ENCODE measurements at regions not wholly inside any gene's neighbourhood (a gene's known extent, or its start where the extent isn't known, plus 50 kb on each side); places are given as distances from the start of the nearest gene placed in this dataset.

DNA sequence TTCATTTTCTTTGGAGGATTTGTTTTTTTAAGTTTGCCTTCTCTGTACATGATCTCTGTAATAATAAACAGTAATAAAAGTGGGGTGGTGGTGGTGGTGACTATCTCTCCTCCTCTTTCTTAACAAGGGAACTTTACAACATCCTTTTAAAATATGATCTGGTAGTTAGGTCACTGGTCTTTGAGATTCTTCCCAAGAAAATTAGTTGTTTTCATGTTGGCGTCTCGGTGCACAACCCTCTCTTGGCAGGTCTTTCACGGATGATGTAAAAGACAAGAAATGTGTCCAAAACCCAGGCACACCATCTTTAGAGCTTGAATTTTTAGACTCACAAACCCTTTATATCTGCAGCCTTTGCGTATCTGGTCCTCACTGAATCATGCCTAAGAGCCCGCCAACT is 488.5 kb upstream of the TBX3 start:
- Histone ChIP-seq H3K27me3 (no peaks in the 10 kb centered on the region), H3K4me3 (replicated peaks in 1 of 3) (no peak overlapping the region), H3K36me3 (no peaks in the 10 kb centered on the region), H3K4me1 (no peaks in the 10 kb centered on the region), H3K9me3 (no peaks in the 10 kb centered on the region), H3K27ac (no peak overlapping the region)
- intact Hi-C loops (cut with DNase I): no loop called here
- no peak for DNase-seq
- WGBS, 2 donors: 85% methylated on average over 5 of the region's 5 CpGs
- TF ChIP-seq, protein P1, sequence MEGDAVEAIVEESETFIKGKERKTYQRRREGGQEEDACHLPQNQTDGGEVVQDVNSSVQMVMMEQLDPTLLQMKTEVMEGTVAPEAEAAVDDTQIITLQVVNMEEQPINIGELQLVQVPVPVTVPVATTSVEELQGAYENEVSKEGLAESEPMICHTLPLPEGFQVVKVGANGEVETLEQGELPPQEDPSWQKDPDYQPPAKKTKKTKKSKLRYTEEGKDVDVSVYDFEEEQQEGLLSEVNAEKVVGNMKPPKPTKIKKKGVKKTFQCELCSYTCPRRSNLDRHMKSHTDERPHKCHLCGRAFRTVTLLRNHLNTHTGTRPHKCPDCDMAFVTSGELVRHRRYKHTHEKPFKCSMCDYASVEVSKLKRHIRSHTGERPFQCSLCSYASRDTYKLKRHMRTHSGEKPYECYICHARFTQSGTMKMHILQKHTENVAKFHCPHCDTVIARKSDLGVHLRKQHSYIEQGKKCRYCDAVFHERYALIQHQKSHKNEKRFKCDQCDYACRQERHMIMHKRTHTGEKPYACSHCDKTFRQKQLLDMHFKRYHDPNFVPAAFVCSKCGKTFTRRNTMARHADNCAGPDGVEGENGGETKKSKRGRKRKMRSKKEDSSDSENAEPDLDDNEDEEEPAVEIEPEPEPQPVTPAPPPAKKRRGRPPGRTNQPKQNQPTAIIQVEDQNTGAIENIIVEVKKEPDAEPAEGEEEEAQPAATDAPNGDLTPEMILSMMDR (IDR thresholded peaks at IDR 0.05): no peak
- TF ChIP-seq POLR2A (IDR thresholded peaks at IDR 0.05): no peak

GRCh38 chr12:115169981-115170380 is 486.0 kb upstream of the TBX3 start:
- H3K27ac ChIP-seq: no peak overlapping the region
- no peaks in the 10 kb centered on the region for H3K9me3 ChIP-seq
- intact Hi-C loops (cut with DNase I): no loop called here
- no peaks in the 10 kb centered on the region for H3K4me1 ChIP-seq
- no peaks in the 10 kb centered on the region for H3K36me3 ChIP-seq
- H3K4me3 ChIP-seq (replicated peaks in 1 of 3): no peak overlapping the region
- DNase-seq: no peak
- TF ChIP-seq, protein P1 (IDR thresholded peaks at IDR 0.05): no peak
- 81 to 89% methylated on average over 2 of the region's 2 CpGs for WGBS, 2 donors
- H3K27me3 ChIP-seq: no peaks in the 10 kb centered on the region

DNA sequence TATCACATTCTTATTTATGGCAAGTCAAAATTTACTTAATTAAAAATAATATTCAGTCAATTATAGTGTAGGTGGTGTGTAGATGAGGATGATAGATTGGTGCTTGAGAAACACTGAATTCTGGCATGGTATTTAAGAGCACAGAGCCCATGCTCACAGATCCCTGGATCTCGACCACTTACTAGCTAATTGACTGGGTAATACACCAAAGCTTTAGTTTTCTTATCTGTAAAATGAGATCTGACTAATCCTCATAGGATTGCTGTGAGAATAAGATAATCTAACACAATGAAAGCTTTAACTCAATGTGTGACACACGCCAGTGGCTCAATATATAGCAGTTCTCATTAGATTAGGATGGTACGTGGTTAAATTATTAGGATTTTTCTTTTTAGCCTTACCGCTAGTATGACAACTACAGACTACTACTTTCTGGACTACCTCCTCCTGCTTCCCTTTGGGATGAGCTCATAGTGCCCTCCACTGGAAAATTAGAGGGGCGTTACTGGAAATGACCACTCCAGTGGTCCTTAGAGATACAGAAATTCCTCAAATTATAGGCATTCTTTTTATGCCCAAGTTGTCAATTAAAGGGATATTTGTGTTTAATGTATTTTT is 482.8 kb upstream of the TBX3 start:
- WGBS, 2 donors: 69% methylated on average over 5 of the region's 5 CpGs
- Histone ChIP-seq H3K36me3 (no peaks in the 10 kb centered on the region), H3K4me1 (no peaks in the 10 kb centered on the region), H3K4me3 (replicated peaks in 1 of 3) (no peak overlapping the region), H3K27ac (no peak overlapping the region), H3K27me3 (no peaks in the 10 kb centered on the region), H3K9me3 (no peaks in the 10 kb centered on the region)
- intact Hi-C loops (cut with DNase I): no loop called here
- no peak for DNase-seq
- TF ChIP-seq, protein P1 (IDR thresholded peaks at IDR 0.05): peak in 1 of 6 experiments; percentile 23
- TF ChIP-seq POLR2A (IDR thresholded peaks at IDR 0.05): no peak

DNA sequence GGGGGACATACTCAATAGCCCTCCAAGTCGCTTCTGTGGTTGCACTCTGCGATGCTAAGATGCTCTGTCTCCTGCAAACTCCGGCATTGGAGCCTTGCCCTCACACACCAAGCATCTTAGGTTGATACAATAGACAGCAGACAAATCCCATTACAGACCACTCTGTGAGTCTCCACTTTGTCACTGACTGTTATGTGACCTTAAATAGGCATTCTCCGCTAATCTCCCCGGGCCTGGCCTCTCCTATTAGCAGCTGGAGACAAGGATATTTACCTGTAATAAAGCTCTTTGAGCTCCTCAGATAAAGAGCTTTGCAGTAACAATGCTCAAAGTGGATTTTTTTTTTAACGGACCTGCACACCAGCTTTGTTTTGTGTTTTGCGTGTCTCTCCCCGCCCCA is 479.7 kb upstream of the TBX3 start:
- DNase-seq: no peak
- TF ChIP-seq, protein P1 (IDR thresholded peaks at IDR 0.05): no peak
- TF ChIP-seq POLR2A (IDR thresholded peaks at IDR 0.05): no peak

GRCh38 chr12:115160271-115161128 is 476.5 kb upstream of the TBX3 start:
- Histone ChIP-seq H3K27me3 (no peaks in the 10 kb centered on the region), H3K4me1 (peaks cover 0 to 4% of the 10 kb centered on the region in 2 donors), H3K36me3 (no peaks in the 10 kb centered on the region), H3K4me3 (replicated peaks in 1 of 3) (no peak overlapping the region), H3K9me3 (no peaks in the 10 kb centered on the region), H3K27ac (no peak overlapping the region)
- intact Hi-C loops (cut with DNase I): no loop called here
- TF ChIP-seq, protein P1 (IDR thresholded peaks at IDR 0.05): no peak
- TF ChIP-seq POLR2A (IDR thresholded peaks at IDR 0.05): no peak
- 62 to 68% methylated on average over 6 of the region's 6 CpGs for WGBS, 2 donors
- no peak for DNase-seq

More for the DNA sequence above, 479.7 kb upstream of the TBX3 start:
- no peaks in the 10 kb centered on the region for H3K27me3 ChIP-seq
- intact Hi-C loops (cut with DNase I): no loop called here
- peaks cover 0 to 4% of the 10 kb centered on the region in 2 donors for H3K4me1 ChIP-seq
- H3K36me3 ChIP-seq: no peaks in the 10 kb centered on the region
- no peaks in the 10 kb centered on the region for H3K9me3 ChIP-seq
- no peak overlapping the region for H3K4me3 ChIP-seq (replicated peaks in 1 of 3)
- 77 to 79% methylated on average over 8 of the region's 8 CpGs for WGBS, 2 donors
- H3K27ac ChIP-seq: no peak overlapping the region

Data from thyroid gland (tissue), 4 donors.